ENCODE measurements at regions not wholly inside any gene's neighbourhood (a gene's known extent, or its start where the extent isn't known, plus 50 kb on each side); places are given as distances from the start of the nearest gene placed in this dataset.

GRCh38 chr3:95670765-95671164, 1143.6 kb upstream of the EPHA6 start:
- H4K5ac ChIP-seq (ENCODE audit: insufficient read length, low read depth, low read length), result no peak overlapping the region
- no peak overlapping the region for H3K27ac ChIP-seq (ENCODE audit: low read depth, low read length)
- H4K20me1 ChIP-seq (replicated peaks in 1 of 2; ENCODE audit: control insufficient read depth in 1 of 2, insufficient read depth in 2 of 2, low read length in 2 of 2), result no peaks in the 10 kb centered on the region
- no peak overlapping the region for H3K18ac ChIP-seq (ENCODE audit: extremely low read depth, low read length)
- no peak overlapping the region for H2AFZ ChIP-seq (ENCODE audit: low read length)
- no peak overlapping the region for H2BK5ac ChIP-seq (ENCODE audit: low read depth, low read length)
- H3K4me2 ChIP-seq (ENCODE audit: insufficient read depth in 1 of 2, low read depth in 2 of 2, low read length in 2 of 2), result no peak overlapping the region
- no peaks in the 10 kb centered on the region for H3K4me1 ChIP-seq (replicated peaks in 1 of 4; ENCODE audit: control insufficient read depth in 3 of 4, insufficient read depth in 4 of 4, low read length in 3 of 4)
- no peak overlapping the region for H2AK5ac ChIP-seq (ENCODE audit: low read depth, low read length)
- no peak for DNase-seq (ENCODE audit: low read depth in 1 of 2, low spot score in 2 of 2)
- H3K23me2 ChIP-seq (ENCODE audit: low read depth, low read length), result no peaks in the 10 kb centered on the region
- H2BK20ac ChIP-seq (ENCODE audit: low read length), result no peak overlapping the region
- no peak overlapping the region for H4K8ac ChIP-seq (ENCODE audit: extremely low read depth, insufficient read depth, low read length)
- no peaks in the 10 kb centered on the region for H3K36me3 ChIP-seq (ENCODE audit: control insufficient read depth in 2 of 4, insufficient read depth in 4 of 4, low read length in 3 of 4)
- no peak overlapping the region for H3K4me3 ChIP-seq (ENCODE audit: extremely low read depth in 1 of 4, insufficient read depth in 2 of 4, low read depth in 3 of 4, low read length in 4 of 4)
- no peaks in the 10 kb centered on the region for H3K27me3 ChIP-seq (replicated peaks in 1 of 4; ENCODE audit: control insufficient read depth in 3 of 4, extremely low read depth in 1 of 4, insufficient read depth in 3 of 4, low read length in 3 of 4)
- H3K56ac ChIP-seq (replicated peaks; ENCODE audit: insufficient read length, low read depth, low read length), result no peak overlapping the region
- H3K9ac ChIP-seq (replicated peaks in 1 of 4; ENCODE audit: extremely low read depth in 1 of 4, low read depth in 3 of 4, low read length in 3 of 4), result no peak overlapping the region
- H2BK120ac ChIP-seq (replicated peaks; ENCODE audit: low read depth, low read length), result no peak overlapping the region
- H4K91ac ChIP-seq (replicated peaks; ENCODE audit: insufficient read length, low read length), result no peak overlapping the region
- WGBS, 2 experiments (ENCODE audit: extremely low coverage in 1 of 2, insufficient coverage in 1 of 2, insufficient read length in 1 of 2, insufficient replicate concordance in 2 of 2, low coverage in 1 of 2, low lambda C conversion rate in 2 of 2, missing lambda C conversion rate in 1 of 2), result 100% methylated on average over 3 of the region's 3 CpGs; no CpG with 5 or more reads in 1 of the 2 experiments
- no peaks in the 10 kb centered on the region for H3K79me2 ChIP-seq (ENCODE audit: control insufficient read depth in 1 of 2, insufficient read depth in 2 of 2, low read length in 2 of 2)
- no peak overlapping the region for H2BK12ac ChIP-seq (ENCODE audit: low read depth, low read length)
- no peak for FAIRE-seq
- H3K14ac ChIP-seq (ENCODE audit: insufficient read length), result no peak overlapping the region
- no peaks in the 10 kb centered on the region for H3K9me3 ChIP-seq (ENCODE audit: insufficient read depth in 2 of 2, low read depth in 1 of 2, low read length in 1 of 2)
- CTCF ChIA-PET (ENCODE audit: partially characterized antibody), result no interaction called here
- H3K4ac ChIP-seq (replicated peaks; ENCODE audit: insufficient read length, low read depth, low read length), result no peak overlapping the region
- no peaks in the 10 kb centered on the region for H3K79me1 ChIP-seq (ENCODE audit: low read depth, low read length)
- POLR2A ChIA-PET (ENCODE audit: partially characterized antibody), result no interaction called here
- no peak overlapping the region for H3K23ac ChIP-seq (ENCODE audit: insufficient read length)
- H2BK15ac ChIP-seq (ENCODE audit: low read length), result no peak overlapping the region
- TF ChIP-seq HDAC2 (IDR thresholded peaks at IDR 0.05; ENCODE audit: borderline replicate concordance in 1 of 2, low read depth in 2 of 2, low read length in 2 of 2) (no peak), POU5F1 (IDR thresholded peaks at IDR 0.05; ENCODE audit: low read depth, low read length) (no peak), CREB1 (IDR thresholded peaks at IDR 0.05) (no peak), EZH2 (IDR thresholded peaks at IDR 0.05; ENCODE audit: low read depth, low read length, severe bottlenecking) (no peak), EP300 (IDR thresholded peaks at IDR 0.05; ENCODE audit: borderline replicate concordance in 1 of 2, low read depth in 2 of 2, low read length in 2 of 2) (no peak), CHD2 (IDR thresholded peaks at IDR 0.05; ENCODE audit: low read length) (no peak), CTCF (IDR thresholded peaks at IDR 0.05; ENCODE audit: control extremely low read depth in 1 of 3, insufficient read depth in 1 of 3, low read depth in 1 of 3, low read length in 3 of 3) (no peak), RXRA (IDR thresholded peaks at IDR 0.05; ENCODE audit: insufficient read depth, low read depth, low read length) (no peak), SP2 (IDR thresholded peaks at IDR 0.05; ENCODE audit: low read length) (no peak), JUND (IDR thresholded peaks at IDR 0.05; ENCODE audit: low read length) (no peak), TAF7 (optimal IDR thresholded peaks at IDR 0.05; ENCODE audit: borderline replicate concordance, low read depth, low read length) (no peak), TEAD4 (IDR thresholded peaks at IDR 0.05; ENCODE audit: low read depth, low read length) (no peak), BRCA1 (IDR thresholded peaks at IDR 0.05; ENCODE audit: low read depth, low read length) (no peak)

All from H1 (cell line).